ENCODE measurements at regions not wholly inside any gene's neighbourhood (a gene's known extent, or its start where the extent isn't known, plus 50 kb on each side); places are given as distances from the start of the nearest gene placed in this dataset.

DNA sequence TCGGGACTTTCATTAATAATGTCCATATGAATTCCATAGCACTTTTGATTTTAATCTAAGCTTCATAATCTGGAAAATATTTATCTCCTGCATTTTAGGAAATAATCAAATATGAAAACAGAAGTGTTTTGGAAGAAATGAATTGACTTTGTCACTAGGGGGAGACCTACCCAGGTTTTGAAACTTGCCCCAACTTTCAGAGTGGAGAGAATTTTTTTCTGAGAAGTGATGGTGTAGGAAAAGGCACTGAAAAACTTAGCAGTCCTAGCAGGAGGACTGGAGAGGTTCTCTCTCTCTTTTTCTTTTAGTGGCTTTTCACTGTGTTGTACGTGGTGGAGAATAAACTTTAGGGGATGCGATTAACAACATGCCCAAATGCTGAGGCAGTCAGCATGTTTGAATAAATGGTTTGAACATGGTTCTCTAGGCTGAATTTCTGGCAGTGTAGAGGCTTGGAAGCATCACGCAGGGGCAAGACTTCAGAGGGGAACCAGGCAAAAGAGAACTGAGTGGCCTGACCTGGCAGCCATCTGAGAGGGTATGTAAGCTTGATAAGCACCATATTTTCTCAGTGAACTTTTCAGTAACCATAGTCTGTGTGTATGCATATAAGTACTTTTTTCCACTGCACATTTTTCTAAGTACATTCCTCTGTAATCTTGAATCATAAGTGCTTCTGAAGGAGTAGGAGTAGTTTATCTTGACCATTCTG, 68.3 kb upstream of the NEK7 start:
- Histone ChIP-seq H3K9me3 (replicated peaks; ENCODE audit: control insufficient read depth, insufficient read depth, low read length) (no peaks in the 10 kb centered on the region), H3K4me3 (no peak overlapping the region), H3K27ac (ENCODE audit: control insufficient read depth, insufficient read depth) (no peak overlapping the region), H3K79me2 (ENCODE audit: control insufficient read depth, insufficient read depth, low read length) (no peaks in the 10 kb centered on the region), H4K20me1 (ENCODE audit: control insufficient read depth, insufficient read depth) (no peaks in the 10 kb centered on the region), H3K4me2 (ENCODE audit: control insufficient read depth, insufficient read depth) (no peak overlapping the region), H3K36me3 (ENCODE audit: control insufficient read depth in 2 of 2, insufficient read depth in 2 of 2, low read length in 1 of 2) (no peaks in the 10 kb centered on the region), H3K9ac (ENCODE audit: control insufficient read depth, insufficient read depth, low read length) (no peak overlapping the region), H3K4me1 (ENCODE audit: control insufficient read depth, insufficient read depth, low read length) (no peaks in the 10 kb centered on the region), H2AFZ (ENCODE audit: control insufficient read depth, low read depth, low read length) (no peak overlapping the region), H3K27me3 (replicated peaks in 1 of 2; ENCODE audit: control insufficient read depth in 2 of 2, insufficient read depth in 2 of 2, low read length in 1 of 2) (no peaks in the 10 kb centered on the region; a peak in 1 of 4 replicates)
- FAIRE-seq (peak; percentile 38), ATAC-seq (peak; percentile 58), DNase-seq (ENCODE audit: low read depth, low spot score) (no peak)
- in situ Hi-C loops (cut with MboI) = loop anchor here (10.0 kb wide), 1 partner anchor 596 kb away; no protein-coding TSS in a partner anchor
- intact Hi-C loops (cut with micrococcal nuclease; ENCODE audit: unreplicated experiment) = loop anchor here (1.0 to 5.0 kb wide), 5 partner anchors 68 to 599 kb away; partner anchors contain the start of gene NEK7
- WGBS (ENCODE audit: insufficient coverage, insufficient replicate concordance, low lambda C conversion rate, missing lambda C conversion rate) = 29% methylated on average over 4 of the region's 4 CpGs
- no TSS peak for BruUV-seq (replicated peaks)
- ChIA-PET CTCF (interaction anchor here (0.6 to 2.1 kb wide), 17 partner anchors 9 to 507 kb away, joined by 3 to 19 read pairs (median 3); no protein-coding TSS in a partner anchor), RAD21 (ENCODE audit: unreplicated experiment) (interaction anchor here (1.0 to 1.7 kb wide), 4 partner anchors 70 to 379 kb away, joined by 3 to 4 read pairs (median 4); no protein-coding TSS in a partner anchor), POLR2A (interaction anchor here (0.6 kb wide), 1 partner anchor 114 kb away, joined by 3 read pairs; no protein-coding TSS in a partner anchor), SMC1A (ENCODE audit: uncharacterized antibody, unreplicated experiment) (interaction anchor here (0.7 to 1.8 kb wide), 12 partner anchors 47 to 601 kb away, joined by 3 to 10 read pairs (median 3); no protein-coding TSS in a partner anchor)
- TF ChIP-seq, protein P1, sequence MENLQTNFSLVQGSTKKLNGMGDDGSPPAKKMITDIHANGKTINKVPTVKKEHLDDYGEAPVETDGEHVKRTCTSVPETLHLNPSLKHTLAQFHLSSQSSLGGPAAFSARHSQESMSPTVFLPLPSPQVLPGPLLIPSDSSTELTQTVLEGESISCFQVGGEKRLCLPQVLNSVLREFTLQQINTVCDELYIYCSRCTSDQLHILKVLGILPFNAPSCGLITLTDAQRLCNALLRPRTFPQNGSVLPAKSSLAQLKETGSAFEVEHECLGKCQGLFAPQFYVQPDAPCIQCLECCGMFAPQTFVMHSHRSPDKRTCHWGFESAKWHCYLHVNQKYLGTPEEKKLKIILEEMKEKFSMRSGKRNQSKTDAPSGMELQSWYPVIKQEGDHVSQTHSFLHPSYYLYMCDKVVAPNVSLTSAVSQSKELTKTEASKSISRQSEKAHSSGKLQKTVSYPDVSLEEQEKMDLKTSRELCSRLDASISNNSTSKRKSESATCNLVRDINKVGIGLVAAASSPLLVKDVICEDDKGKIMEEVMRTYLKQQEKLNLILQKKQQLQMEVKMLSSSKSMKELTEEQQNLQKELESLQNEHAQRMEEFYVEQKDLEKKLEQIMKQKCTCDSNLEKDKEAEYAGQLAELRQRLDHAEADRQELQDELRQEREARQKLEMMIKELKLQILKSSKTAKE (IDR thresholded peaks at IDR 0.05; ENCODE audit: low read depth, poor library complexity, severe bottlenecking) = no peak
- TF ChIP-seq, protein P2, sequence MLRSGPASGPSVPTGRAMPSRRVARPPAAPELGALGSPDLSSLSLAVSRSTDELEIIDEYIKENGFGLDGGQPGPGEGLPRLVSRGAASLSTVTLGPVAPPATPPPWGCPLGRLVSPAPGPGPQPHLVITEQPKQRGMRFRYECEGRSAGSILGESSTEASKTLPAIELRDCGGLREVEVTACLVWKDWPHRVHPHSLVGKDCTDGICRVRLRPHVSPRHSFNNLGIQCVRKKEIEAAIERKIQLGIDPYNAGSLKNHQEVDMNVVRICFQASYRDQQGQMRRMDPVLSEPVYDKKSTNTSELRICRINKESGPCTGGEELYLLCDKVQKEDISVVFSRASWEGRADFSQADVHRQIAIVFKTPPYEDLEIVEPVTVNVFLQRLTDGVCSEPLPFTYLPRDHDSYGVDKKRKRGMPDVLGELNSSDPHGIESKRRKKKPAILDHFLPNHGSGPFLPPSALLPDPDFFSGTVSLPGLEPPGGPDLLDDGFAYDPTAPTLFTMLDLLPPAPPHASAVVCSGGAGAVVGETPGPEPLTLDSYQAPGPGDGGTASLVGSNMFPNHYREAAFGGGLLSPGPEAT (IDR thresholded peaks at IDR 0.05; ENCODE audit: low read depth) = no peak
- TF ChIP-seq, protein P3, sequence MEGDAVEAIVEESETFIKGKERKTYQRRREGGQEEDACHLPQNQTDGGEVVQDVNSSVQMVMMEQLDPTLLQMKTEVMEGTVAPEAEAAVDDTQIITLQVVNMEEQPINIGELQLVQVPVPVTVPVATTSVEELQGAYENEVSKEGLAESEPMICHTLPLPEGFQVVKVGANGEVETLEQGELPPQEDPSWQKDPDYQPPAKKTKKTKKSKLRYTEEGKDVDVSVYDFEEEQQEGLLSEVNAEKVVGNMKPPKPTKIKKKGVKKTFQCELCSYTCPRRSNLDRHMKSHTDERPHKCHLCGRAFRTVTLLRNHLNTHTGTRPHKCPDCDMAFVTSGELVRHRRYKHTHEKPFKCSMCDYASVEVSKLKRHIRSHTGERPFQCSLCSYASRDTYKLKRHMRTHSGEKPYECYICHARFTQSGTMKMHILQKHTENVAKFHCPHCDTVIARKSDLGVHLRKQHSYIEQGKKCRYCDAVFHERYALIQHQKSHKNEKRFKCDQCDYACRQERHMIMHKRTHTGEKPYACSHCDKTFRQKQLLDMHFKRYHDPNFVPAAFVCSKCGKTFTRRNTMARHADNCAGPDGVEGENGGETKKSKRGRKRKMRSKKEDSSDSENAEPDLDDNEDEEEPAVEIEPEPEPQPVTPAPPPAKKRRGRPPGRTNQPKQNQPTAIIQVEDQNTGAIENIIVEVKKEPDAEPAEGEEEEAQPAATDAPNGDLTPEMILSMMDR (IDR thresholded peaks at IDR 0.05 in 2 of 3, conservative IDR thresholded peaks at IDR 0.05 in 1 of 3; ENCODE audit: control insufficient read depth in 2 of 3, extremely low read depth in 1 of 3, insufficient read depth in 1 of 3, low read depth in 3 of 3, low read length in 3 of 3) = peak; percentile 43 to 64 (median 48); a peak in 5 of 6 replicates
- peak; percentile 45; the same call in 1 of the 2 replicates for TF ChIP-seq ZNF24 (IDR thresholded peaks at IDR 0.05)
- TF ChIP-seq SMC3 (IDR thresholded peaks at IDR 0.05; ENCODE audit: borderline replicate concordance, low read length) = peak; percentile 76
- peak; percentile 72 for TF ChIP-seq RAD21 (IDR thresholded peaks at IDR 0.05; ENCODE audit: insufficient read depth, low read depth, low read length)
